ENCODE measurements at regions not wholly inside any gene's neighbourhood (a gene's known extent, or its start where the extent isn't known, plus 50 kb on each side); places are given as distances from the start of the nearest gene placed in this dataset.

- DNase-seq (ENCODE audit: low read depth), result no peak
These were observed 59.4 kb upstream of the SPRY2 start for GRCh38 chr13:80400164-80400864.

- DNase-seq (ENCODE audit: low read depth), result no peak
These were observed 58.6 kb upstream of the SPRY2 start for GRCh38 chr13:80399340-80400163.
